ENCODE measurements at regions not wholly inside any gene's neighbourhood (a gene's known extent, or its start where the extent isn't known, plus 50 kb on each side); places are given as distances from the start of the nearest gene placed in this dataset.

GRCh38 chr2:104787298-104788065 lies 66.4 kb upstream of the POU3F3 start:
- DNase-seq (no peak), ATAC-seq (no peak)
- intact Hi-C loops (cut with DNase I, micrococcal nuclease): no loop called here

GRCh38 chr2:104788742-104789455 lies 65.0 kb upstream of the POU3F3 start:
- no peak for ATAC-seq
- no peak for DNase-seq
- intact Hi-C loops (cut with DNase I, micrococcal nuclease): no loop called here

- DNase-seq (no peak), ATAC-seq (no peak)
- intact Hi-C loops (cut with DNase I, micrococcal nuclease): no loop called here
Observed at GRCh38 chr2:104790100-104790811, 63.7 kb upstream of the POU3F3 start.

- DNase-seq: no peak
- no peak for ATAC-seq
- intact Hi-C loops (cut with DNase I, micrococcal nuclease): no loop called here
Observed at GRCh38 chr2:104790901-104791495, 62.9 kb upstream of the POU3F3 start.

- intact Hi-C loops (cut with DNase I, micrococcal nuclease): no loop called here
- DNase-seq (no peak), ATAC-seq (no peak)
Observed at GRCh38 chr2:104793966-104794365, 59.9 kb upstream of the POU3F3 start.

- intact Hi-C loops (cut with DNase I, micrococcal nuclease): no loop called here
- DNase-seq (no peak), ATAC-seq (no peak)
Observed at GRCh38 chr2:104794441-104794840, 59.5 kb upstream of the POU3F3 start.
